ENCODE measurements at regions not wholly inside any gene's neighbourhood (a gene's known extent, or its start where the extent isn't known, plus 50 kb on each side); places are given as distances from the start of the nearest gene placed in this dataset.

GRCh38 chr2:157077753-157078350, 179.7 kb upstream of the GALNT5 start:
- H3K27ac ChIP-seq (ENCODE audit: insufficient read depth, low read length) = no peak overlapping the region
- H3K9ac ChIP-seq (ENCODE audit: low read depth, low read length) = no peak overlapping the region
- no peak overlapping the region for H2BK20ac ChIP-seq (ENCODE audit: low read depth, low read length)
- no peaks in the 10 kb centered on the region for H3K27me3 ChIP-seq (ENCODE audit: control insufficient read depth, insufficient read depth, low read length)
- intact Hi-C loops (cut with micrococcal nuclease) = no loop called here
- H4K8ac ChIP-seq (ENCODE audit: low read depth in 2 of 2, low read length in 2 of 2) = no peak overlapping the region
- H2AFZ ChIP-seq (replicated peaks; ENCODE audit: low read length, poor library complexity) = no peak overlapping the region
- no peak overlapping the region for H3K4me3 ChIP-seq (ENCODE audit: insufficient read depth, low read depth, low read length)
- CTCF ChIA-PET = no interaction called here
- ATAC-seq (ENCODE audit: low read depth) = no peak
- no peaks in the 10 kb centered on the region for H3K4me1 ChIP-seq (ENCODE audit: control insufficient read depth, insufficient read depth, low read length)
- BruUV-seq (replicated peaks) = no TSS peak
- no peak overlapping the region for H3K23ac ChIP-seq (ENCODE audit: low read depth, low read length)
- H4K91ac ChIP-seq (ENCODE audit: insufficient read depth, low read depth, low read length) = no peak overlapping the region
- H3K56ac ChIP-seq (ENCODE audit: extremely low read depth, insufficient read depth, low read length) = no peak overlapping the region
- H2BK5ac ChIP-seq (ENCODE audit: low read depth, low read length, poor library complexity, severe bottlenecking) = no peak overlapping the region
- H4K5ac ChIP-seq (ENCODE audit: low read depth, low read length) = no peak overlapping the region
- no peak for TF ChIP-seq CEBPB (IDR thresholded peaks at IDR 0.05; ENCODE audit: low read depth, low read length)
- TF ChIP-seq MAFK (IDR thresholded peaks at IDR 0.05; ENCODE audit: low read depth, low read length) = no peak
- no peak for TF ChIP-seq BHLHE40 (IDR thresholded peaks at IDR 0.05; ENCODE audit: low read depth, low read length)
- no peak for TF ChIP-seq MXI1 (IDR thresholded peaks at IDR 0.05; ENCODE audit: borderline replicate concordance, low read depth, low read length)
- no peak for TF ChIP-seq NFE2L2 (IDR thresholded peaks at IDR 0.05; ENCODE audit: low read depth, low read length)
- TF ChIP-seq RAD21 (IDR thresholded peaks at IDR 0.05; ENCODE audit: low read length) = no peak
- TF ChIP-seq, protein P1, sequence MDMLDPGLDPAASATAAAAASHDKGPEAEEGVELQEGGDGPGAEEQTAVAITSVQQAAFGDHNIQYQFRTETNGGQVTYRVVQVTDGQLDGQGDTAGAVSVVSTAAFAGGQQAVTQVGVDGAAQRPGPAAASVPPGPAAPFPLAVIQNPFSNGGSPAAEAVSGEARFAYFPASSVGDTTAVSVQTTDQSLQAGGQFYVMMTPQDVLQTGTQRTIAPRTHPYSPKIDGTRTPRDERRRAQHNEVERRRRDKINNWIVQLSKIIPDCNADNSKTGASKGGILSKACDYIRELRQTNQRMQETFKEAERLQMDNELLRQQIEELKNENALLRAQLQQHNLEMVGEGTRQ (IDR thresholded peaks at IDR 0.05; ENCODE audit: low read depth, low read length) = no peak
- TF ChIP-seq, protein P2, sequence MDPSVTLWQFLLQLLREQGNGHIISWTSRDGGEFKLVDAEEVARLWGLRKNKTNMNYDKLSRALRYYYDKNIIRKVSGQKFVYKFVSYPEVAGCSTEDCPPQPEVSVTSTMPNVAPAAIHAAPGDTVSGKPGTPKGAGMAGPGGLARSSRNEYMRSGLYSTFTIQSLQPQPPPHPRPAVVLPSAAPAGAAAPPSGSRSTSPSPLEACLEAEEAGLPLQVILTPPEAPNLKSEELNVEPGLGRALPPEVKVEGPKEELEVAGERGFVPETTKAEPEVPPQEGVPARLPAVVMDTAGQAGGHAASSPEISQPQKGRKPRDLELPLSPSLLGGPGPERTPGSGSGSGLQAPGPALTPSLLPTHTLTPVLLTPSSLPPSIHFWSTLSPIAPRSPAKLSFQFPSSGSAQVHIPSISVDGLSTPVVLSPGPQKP (IDR thresholded peaks at IDR 0.05; ENCODE audit: borderline replicate concordance, low read depth, low read length) = no peak
- in situ Hi-C loops (cut with MboI; ENCODE audit: low sequenced_read_pairs) = no loop called here
- no peaks in the 10 kb centered on the region for H3K9me3 ChIP-seq (ENCODE audit: control insufficient read depth, insufficient read depth, low read length)
- no peaks in the 10 kb centered on the region for H3K36me3 ChIP-seq (ENCODE audit: control insufficient read depth, insufficient read depth, low read length)
- DNase-seq = no peak
- no peak overlapping the region for H2BK120ac ChIP-seq (ENCODE audit: low read depth, low read length)
- no peak overlapping the region for H3K4ac ChIP-seq (ENCODE audit: low read depth, low read length)
- H3K18ac ChIP-seq (ENCODE audit: low read depth, low read length) = no peak overlapping the region
- H4K20me1 ChIP-seq (ENCODE audit: insufficient read depth, low read length) = no peaks in the 10 kb centered on the region
- H2AK5ac ChIP-seq (ENCODE audit: low read depth, low read length) = no peak overlapping the region
- POLR2A ChIA-PET (ENCODE audit: unreplicated experiment) = no interaction called here
- no peaks in the 10 kb centered on the region for H3K9me1 ChIP-seq (ENCODE audit: insufficient read depth, low read length)
- H2AK9ac ChIP-seq (replicated peaks; ENCODE audit: low read depth, low read length, poor library complexity) = no peak overlapping the region
- dilution Hi-C loops (cut with HindIII; ENCODE audit: low sequenced_read_pairs, unreplicated experiment) = no loop called here
- no peak overlapping the region for H3K4me2 ChIP-seq (ENCODE audit: low read depth, low read length)
- no peak overlapping the region for H3K14ac ChIP-seq (replicated peaks; ENCODE audit: low read depth, low read length)
- no peaks in the 10 kb centered on the region for H3K79me1 ChIP-seq (ENCODE audit: low read depth in 1 of 2, low read length in 2 of 2)
- no peak overlapping the region for H2BK15ac ChIP-seq (ENCODE audit: low read depth, low read length)

Data from IMR-90 (cell line).